Erythroblast (primary cell): ENCODE measurements at regions not wholly inside any gene's neighbourhood (a gene's known extent, or its start where the extent isn't known, plus 50 kb on each side); places are given as distances from the start of the nearest gene placed in this dataset.

Experiments
- GATA1 ChIP-seq: IDR thresholded peaks from 2 replicates; pipeline ENCODE4 v1.6.1; 2011; ENCODE audit warnings: low read depth, mild to moderate bottlenecking, control low read depth, low read length, moderate library complexity
- POLR2A ChIP-seq: IDR thresholded peaks from 2 replicates; pipeline ENCODE4 v1.6.1; 2011; ENCODE audit warnings: mild to moderate bottlenecking, low read length

- no peak for TF ChIP-seq POLR2A
- TF ChIP-seq GATA1 = no peak
These were observed 87.8 kb upstream of the ERBB4 start for GRCh38 chr2:212626371-212626918.
